IPS-18a (cell line): ENCODE measurements at regions not wholly inside any gene's neighbourhood (a gene's known extent, or its start where the extent isn't known, plus 50 kb on each side); places are given as distances from the start of the nearest gene placed in this dataset.

ENCODE experiments used
- H3K27ac ChIP-seq: one replicate; pipeline ENCODE4 v1.5.1; 2013; ENCODE audit warnings: low read length
- H3K27me3 ChIP-seq: one replicate; pipeline ENCODE4 v1.6.1; 2013; ENCODE audit warnings: mild to moderate bottlenecking, low read length; ENCODE audit not compliant: control insufficient read depth, insufficient read depth
- H3K36me3 ChIP-seq: one replicate; pipeline ENCODE4 v1.6.1; 2013; ENCODE audit warnings: low read depth, low read length; ENCODE audit not compliant: control insufficient read depth
- H3K4me1 ChIP-seq: one replicate; pipeline ENCODE4 v1.6.1; 2013; ENCODE audit warnings: low read depth, low read length; ENCODE audit not compliant: control insufficient read depth
- H3K4me3 ChIP-seq: one replicate; pipeline ENCODE4 v1.5.1; 2013; ENCODE audit warnings: low read length
- H3K9ac ChIP-seq: one replicate; pipeline ENCODE4 v1.6.1; 2013; ENCODE audit warnings: mild to moderate bottlenecking, low read length, moderate library complexity
- H3K9me3 ChIP-seq: one replicate; pipeline ENCODE4 v1.6.1; 2013; ENCODE audit warnings: low read depth, low read length; ENCODE audit not compliant: control insufficient read depth

DNA sequence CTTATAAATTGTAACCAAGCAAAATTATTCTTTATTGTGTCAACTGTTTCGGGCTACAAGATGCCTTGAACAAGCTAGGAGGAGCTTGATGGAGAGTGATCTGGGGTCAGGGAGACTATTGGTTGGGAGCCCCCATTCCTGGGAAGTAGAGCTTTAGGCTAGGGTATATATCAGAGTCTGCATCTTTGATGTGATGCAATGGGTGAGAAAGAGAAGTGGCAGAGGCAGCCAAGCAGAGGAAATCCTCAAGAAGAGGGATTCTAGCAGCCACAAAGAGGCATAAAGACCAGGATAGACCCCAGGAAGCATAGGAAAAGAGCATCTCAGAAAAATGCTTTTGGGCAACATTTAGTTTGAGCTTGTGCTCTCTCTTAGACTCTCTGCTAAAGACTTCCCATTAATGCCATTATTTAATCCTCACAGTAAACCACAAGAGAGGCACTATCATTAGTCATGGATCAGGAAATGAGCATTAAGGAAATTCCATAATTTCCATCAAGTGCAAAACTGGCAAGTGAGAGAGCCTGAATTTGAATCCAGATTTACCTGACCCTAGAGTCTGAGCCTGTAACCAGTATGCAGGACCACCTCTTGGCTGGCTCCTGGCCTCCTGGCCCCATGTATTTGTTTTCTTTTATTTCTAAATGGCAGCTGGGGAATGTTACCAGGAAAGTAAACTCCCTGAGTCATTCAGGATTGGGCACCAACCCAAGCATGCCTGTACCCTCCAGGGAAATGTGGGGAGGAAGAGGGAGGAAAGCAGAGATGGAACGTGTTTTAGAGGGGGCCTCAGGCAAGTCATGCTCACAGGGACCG lies 118.7 kb downstream of the RPL22L1 start:
- Histone ChIP-seq H3K36me3 (no peaks in the 10 kb centered on the region), H3K4me3 (no peak overlapping the region), H3K27ac (no peak overlapping the region), H3K4me1 (no peaks in the 10 kb centered on the region), H3K9me3 (no peaks in the 10 kb centered on the region), H3K27me3 (no peaks in the 10 kb centered on the region), H3K9ac (no peak overlapping the region)

DNA sequence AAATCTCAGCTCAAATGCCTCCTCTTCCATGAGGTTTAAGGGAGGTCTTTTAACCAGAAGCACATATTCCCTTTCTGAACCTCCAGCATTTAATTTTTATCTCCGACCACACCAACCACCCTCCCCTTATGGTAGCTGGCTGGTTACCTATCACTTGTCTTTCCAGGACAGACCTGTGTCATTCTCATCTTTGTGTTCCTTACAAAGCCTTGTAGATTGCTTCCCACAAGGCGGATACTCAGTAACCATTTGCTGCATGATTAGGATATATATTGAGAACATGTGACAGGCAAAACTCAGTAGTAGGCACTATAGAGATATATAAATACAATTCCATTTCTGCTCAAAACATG lies 119.5 kb downstream of the RPL22L1 start:
- Histone ChIP-seq H3K36me3 (no peaks in the 10 kb centered on the region), H3K4me3 (no peak overlapping the region), H3K27ac (no peak overlapping the region), H3K9ac (no peak overlapping the region), H3K9me3 (no peaks in the 10 kb centered on the region), H3K27me3 (no peaks in the 10 kb centered on the region), H3K4me1 (no peaks in the 10 kb centered on the region)

DNA sequence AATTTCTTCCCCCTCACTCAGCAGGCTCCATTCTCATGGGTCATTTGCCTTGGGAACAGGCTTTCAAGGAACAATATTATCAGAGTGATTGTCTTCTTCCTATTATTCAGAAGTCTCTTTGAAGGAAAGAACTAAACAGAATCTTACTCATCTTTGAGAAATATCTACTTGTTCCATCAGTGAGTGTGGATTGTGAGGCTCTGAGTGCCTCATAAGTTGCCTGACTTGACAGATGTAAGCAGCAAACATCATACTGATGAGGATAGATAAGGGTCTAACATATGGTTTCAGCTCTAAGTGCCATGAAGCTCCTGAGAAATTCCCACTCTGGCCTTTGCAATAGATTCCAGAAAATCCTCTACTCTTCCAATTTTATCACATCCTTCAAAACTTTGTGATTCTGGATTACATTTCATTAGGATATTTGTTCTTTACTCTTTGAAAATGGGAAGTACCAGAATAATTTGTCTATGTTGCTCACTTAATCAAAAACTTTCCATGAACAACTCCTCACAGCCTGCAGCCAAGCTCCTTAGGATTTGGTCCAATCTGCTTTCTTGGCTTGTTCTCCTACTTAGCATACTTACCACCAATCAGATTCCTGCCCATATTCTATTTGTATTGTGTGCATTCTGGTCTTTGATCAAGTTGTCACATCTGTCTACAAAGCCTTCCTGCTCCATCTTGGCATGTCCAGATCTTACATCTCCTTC lies 120.1 kb downstream of the RPL22L1 start:
- no peak overlapping the region for H3K27ac ChIP-seq
- no peak overlapping the region for H3K4me3 ChIP-seq
- H3K9me3 ChIP-seq = no peaks in the 10 kb centered on the region
- H3K9ac ChIP-seq = no peak overlapping the region
- H3K27me3 ChIP-seq = no peaks in the 10 kb centered on the region
- H3K36me3 ChIP-seq = no peaks in the 10 kb centered on the region
- no peaks in the 10 kb centered on the region for H3K4me1 ChIP-seq

DNA sequence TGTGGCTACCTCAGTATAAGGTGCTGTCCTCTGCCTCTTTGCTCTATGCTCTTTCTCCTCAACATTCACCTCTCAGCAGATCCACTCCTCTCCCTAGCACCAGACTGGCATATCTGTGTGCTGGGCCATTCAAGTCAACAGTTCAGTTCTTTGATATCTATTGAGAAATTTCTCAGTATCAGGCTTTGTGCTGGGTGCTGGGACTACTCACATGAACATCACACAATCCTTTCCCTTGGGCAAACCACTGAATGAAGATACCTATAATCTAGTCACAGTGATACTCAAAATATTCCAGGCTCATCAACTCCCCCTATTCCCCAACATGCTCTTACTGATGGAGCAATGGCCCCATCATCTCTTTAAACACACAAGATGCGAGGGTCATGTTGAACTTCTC lies 120.8 kb downstream of the RPL22L1 start:
- Histone ChIP-seq H3K27ac (no peak overlapping the region), H3K9ac (no peak overlapping the region), H3K27me3 (no peaks in the 10 kb centered on the region), H3K9me3 (no peaks in the 10 kb centered on the region), H3K4me3 (no peak overlapping the region), H3K36me3 (no peaks in the 10 kb centered on the region), H3K4me1 (no peaks in the 10 kb centered on the region)

GRCh38 chr3:170746175-170746942 lies 123.6 kb downstream of the RPL22L1 start:
- no peaks in the 10 kb centered on the region for H3K27me3 ChIP-seq
- H3K4me1 ChIP-seq = no peaks in the 10 kb centered on the region
- no peak overlapping the region for H3K27ac ChIP-seq
- H3K9ac ChIP-seq = no peak overlapping the region
- H3K4me3 ChIP-seq = no peak overlapping the region
- H3K9me3 ChIP-seq = no peaks in the 10 kb centered on the region
- no peaks in the 10 kb centered on the region for H3K36me3 ChIP-seq

- no peaks in the 10 kb centered on the region for H3K4me1 ChIP-seq
- H3K36me3 ChIP-seq = no peaks in the 10 kb centered on the region
- H3K4me3 ChIP-seq = no peak overlapping the region
- H3K27me3 ChIP-seq = no peaks in the 10 kb centered on the region
- no peak overlapping the region for H3K9ac ChIP-seq
- no peaks in the 10 kb centered on the region for H3K9me3 ChIP-seq
- no peak overlapping the region for H3K27ac ChIP-seq
Observed at GRCh38 chr3:170745211-170745718, 124.7 kb downstream of the RPL22L1 start.

DNA sequence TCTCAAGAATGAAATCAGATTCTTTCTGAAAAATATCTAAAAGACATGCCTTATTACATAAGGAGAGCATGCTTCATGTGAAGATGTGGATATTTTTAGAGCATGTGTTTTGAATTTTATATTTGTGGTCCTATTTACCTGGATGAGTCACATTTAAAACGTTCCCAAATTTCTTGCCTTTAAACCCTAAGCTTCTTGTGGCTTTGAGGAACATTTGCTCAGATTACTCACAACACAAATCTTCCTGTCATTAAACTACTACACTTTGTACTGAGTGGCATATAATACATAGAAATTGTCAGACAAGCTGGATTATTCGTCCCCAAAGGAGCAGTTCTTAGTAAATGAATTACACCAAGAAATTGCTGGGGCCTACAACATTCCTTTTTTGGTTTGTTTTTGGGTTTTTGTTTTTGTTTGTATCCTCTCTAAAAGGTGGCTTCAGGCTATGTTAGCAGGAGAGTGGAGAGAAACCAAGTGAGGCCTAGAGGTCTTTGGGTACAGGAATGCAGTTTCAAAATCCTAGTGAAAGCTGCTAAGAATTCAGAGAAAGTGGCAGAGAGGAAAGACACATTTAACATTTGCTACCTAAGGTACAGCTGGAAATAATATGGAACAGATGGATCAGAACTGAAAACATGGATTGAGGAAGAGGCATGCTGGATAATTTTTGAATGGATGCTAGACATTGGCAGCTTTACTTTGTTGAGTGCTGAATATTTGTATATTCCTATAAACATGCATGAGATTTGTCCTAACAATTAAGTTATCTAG lies 128.1 kb downstream of the RPL22L1 start:
- H3K9ac ChIP-seq = no peak overlapping the region
- no peak overlapping the region for H3K27ac ChIP-seq
- H3K27me3 ChIP-seq = no peaks in the 10 kb centered on the region
- H3K36me3 ChIP-seq = no peaks in the 10 kb centered on the region
- H3K4me3 ChIP-seq = no peak overlapping the region
- H3K9me3 ChIP-seq = no peaks in the 10 kb centered on the region
- no peaks in the 10 kb centered on the region for H3K4me1 ChIP-seq

DNA sequence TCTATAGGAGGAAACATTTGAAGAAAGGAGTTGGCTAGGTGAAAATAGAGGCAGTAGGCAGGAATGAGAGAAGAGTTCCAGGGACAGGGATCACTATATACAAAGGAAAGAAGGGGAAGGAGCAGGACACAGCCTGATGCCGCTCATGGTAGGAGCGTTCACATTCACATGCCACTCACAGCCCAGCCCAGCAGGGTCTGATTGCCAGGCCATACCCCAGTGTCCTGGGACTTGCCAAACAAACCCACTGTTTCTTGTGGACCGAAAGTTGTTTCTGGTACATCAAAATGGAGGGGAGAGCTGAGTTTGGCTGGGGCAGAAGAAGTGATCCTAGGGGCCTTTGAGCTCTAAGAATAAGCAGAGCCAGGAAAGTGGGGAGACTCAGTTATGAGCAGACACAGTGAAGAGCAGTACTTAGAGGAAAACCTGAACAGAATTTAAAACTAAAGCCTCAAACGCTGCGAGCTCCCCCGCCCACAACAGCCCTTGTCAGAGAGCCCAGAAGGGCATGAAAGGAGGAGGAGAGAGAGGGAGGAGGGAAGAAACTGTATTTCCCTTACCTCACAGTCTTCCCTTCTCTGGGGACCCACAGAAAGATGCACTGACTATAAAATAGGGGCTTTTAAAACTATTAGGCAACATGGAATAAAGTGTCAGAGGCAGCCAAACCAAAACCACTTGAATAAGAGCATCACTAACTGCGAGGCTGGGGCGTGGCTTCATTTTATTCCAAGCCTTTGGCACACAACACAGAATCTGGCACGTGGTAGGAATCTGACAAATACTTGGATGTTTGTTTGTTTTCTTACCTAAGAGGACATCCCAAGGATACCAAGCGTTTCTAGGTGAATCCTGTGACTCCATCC lies 129.0 kb downstream of the RPL22L1 start:
- Histone ChIP-seq H3K27me3 (no peaks in the 10 kb centered on the region), H3K36me3 (no peaks in the 10 kb centered on the region), H3K9ac (no peak overlapping the region), H3K27ac (no peak overlapping the region), H3K4me3 (no peak overlapping the region), H3K4me1 (no peaks in the 10 kb centered on the region), H3K9me3 (no peaks in the 10 kb centered on the region)

GRCh38 chr3:170740285-170740684 lies 129.7 kb downstream of the RPL22L1 start:
- no peak overlapping the region for H3K4me3 ChIP-seq
- no peaks in the 10 kb centered on the region for H3K27me3 ChIP-seq
- no peaks in the 10 kb centered on the region for H3K9me3 ChIP-seq
- H3K9ac ChIP-seq = no peak overlapping the region
- no peak overlapping the region for H3K27ac ChIP-seq
- H3K4me1 ChIP-seq = no peaks in the 10 kb centered on the region
- H3K36me3 ChIP-seq = no peaks in the 10 kb centered on the region

- H3K9ac ChIP-seq = no peak overlapping the region
- no peak overlapping the region for H3K4me3 ChIP-seq
- no peaks in the 10 kb centered on the region for H3K27me3 ChIP-seq
- no peaks in the 10 kb centered on the region for H3K36me3 ChIP-seq
- H3K9me3 ChIP-seq = no peaks in the 10 kb centered on the region
- no peaks in the 10 kb centered on the region for H3K4me1 ChIP-seq
- no peak overlapping the region for H3K27ac ChIP-seq
Observed at GRCh38 chr3:170739410-170739809, 130.6 kb downstream of the RPL22L1 start.
